ENCODE measurements at regions not wholly inside any gene's neighbourhood (a gene's known extent, or its start where the extent isn't known, plus 50 kb on each side); places are given as distances from the start of the nearest gene placed in this dataset.

GRCh38 chr2:191738003-191738402 is 60.1 kb downstream of the NABP1 start:
- no peak for DNase-seq

- no peak for DNase-seq
Measured at GRCh38 chr2:191738667-191739066, 60.7 kb downstream of the NABP1 start.

- no peak for DNase-seq
Measured at GRCh38 chr2:191739194-191739593, 61.3 kb downstream of the NABP1 start.

- DNase-seq: peak in 4 of 5 donors; percentile 24 to 70 (median 29)
Measured at GRCh38 chr2:191740016-191740419, 62.1 kb downstream of the NABP1 start.

- no peak for DNase-seq
Measured at GRCh38 chr2:191740759-191741158, 62.8 kb downstream of the NABP1 start.

- DNase-seq: no peak
Measured at GRCh38 chr2:191746346-191747169, 68.6 kb downstream of the NABP1 start.

- no peak for DNase-seq
Measured at GRCh38 chr2:191747170-191747530, 69.2 kb downstream of the NABP1 start.

- DNase-seq: no peak
Measured at GRCh38 chr2:191748059-191748461, 70.1 kb downstream of the NABP1 start.

- DNase-seq: peak in 1 of 5 donors; percentile 8
Measured at GRCh38 chr2:191748528-191749180, 70.7 kb downstream of the NABP1 start.

- no peak for DNase-seq
Measured at GRCh38 chr2:191749181-191749540, 71.2 kb downstream of the NABP1 start.

GRCh38 chr2:191754103-191754502 is 76.2 kb downstream of the NABP1 start:
- no peak for DNase-seq

GRCh38 chr2:191756761-191757160 is 78.8 kb downstream of the NABP1 start:
- no peak for DNase-seq

- no peak for DNase-seq
Measured at GRCh38 chr2:191757208-191757607, 79.3 kb downstream of the NABP1 start.

- DNase-seq: peak in 4 of 5 donors; percentile 8 to 43 (median 26)
Measured at GRCh38 chr2:191758518-191759507, 80.9 kb downstream of the NABP1 start.

GRCh38 chr2:191759680-191760079 is 81.7 kb downstream of the NABP1 start:
- DNase-seq: no peak

- no peak for DNase-seq
Measured at GRCh38 chr2:191760655-191761262, 82.8 kb downstream of the NABP1 start.

- DNase-seq: no peak
Measured at GRCh38 chr2:191773136-191773535, 73.8 kb downstream of the CAVIN2 start.

- DNase-seq: no peak
Measured at GRCh38 chr2:191777351-191777750, 69.5 kb downstream of the CAVIN2 start.

GRCh38 chr2:191778041-191778440 is 68.8 kb downstream of the CAVIN2 start:
- DNase-seq: no peak

GRCh38 chr2:191782351-191782750 is 64.5 kb downstream of the CAVIN2 start:
- DNase-seq: no peak

GRCh38 chr2:191783416-191783815 is 63.5 kb downstream of the CAVIN2 start:
- no peak for DNase-seq
